Peyer's patch (tissue), 4 donors: ENCODE measurements at regions not wholly inside any gene's neighbourhood (a gene's known extent, or its start where the extent isn't known, plus 50 kb on each side); places are given as distances from the start of the nearest gene placed in this dataset.

Experiments
- DNase-seq, 3 donors: peaks; one replicate each; pipeline ENCODE4 v3.0.0-alpha.2; 2017 to 2019
- H3K27ac ChIP-seq, 4 donors: fragments of 200-600 bp; sonication (generic); one replicate each; pipeline ENCODE4 v1.5.1; 2016 to 2019
- H3K27me3 ChIP-seq, 2 donors: fragments of 200-600 bp; sonication (generic); one replicate each; pipeline ENCODE4 v1.5.1; 2019
- H3K36me3 ChIP-seq, 3 donors: fragments of 200-600 bp; sonication (generic); one replicate each; pipeline ENCODE4 v1.5.1; 2016 to 2019
- H3K4me1 ChIP-seq, 4 donors: fragments of 200-600 bp; sonication (generic); one replicate each; pipeline ENCODE4 v1.5.1; 2016 to 2019
- H3K4me3 ChIP-seq, 4 donors: fragments of 200-600 bp; sonication (generic); 1 replicate in 3 of 4; 2 replicates in 1 of 4; pipeline ENCODE4 v1.5.1; 2016 to 2019; ENCODE audit warnings: mild to moderate bottlenecking in 1 of 4
- H3K9me3 ChIP-seq, 4 donors: fragments of 200-600 bp; sonication (generic); one replicate each; pipeline ENCODE4 v1.5.1; 2016 to 2019; ENCODE audit warnings: mild to moderate bottlenecking in 1 of 4
- POLR2A ChIP-seq, 2 donors: fragments of 450-650 bp; IDR thresholded peaks; one replicate each; pipeline ENCODE4 v1.5.1; 2017; ENCODE audit warnings: antibody characterized with exemption in 2 of 2, mild to moderate bottlenecking in 2 of 2, moderate library complexity in 2 of 2
- TF ChIP-seq, protein P1 (sequence below), 6 experiments: fragments of 450-650 bp in 4 of 6; fragments of 200-600 bp in 2 of 6; sonication (generic) in 1 of 6; IDR thresholded peaks; one replicate each; pipeline ENCODE4 v1.5.1; 2017 to 2019; ENCODE audit warnings: antibody characterized with exemption in 6 of 6, mild to moderate bottlenecking in 3 of 6, moderate library complexity in 1 of 6

GRCh38 chr2:220648628-220649027 is 923.5 kb downstream of the EPHA4 start:
- no peak for TF ChIP-seq POLR2A (IDR thresholded peaks at IDR 0.05)
- TF ChIP-seq, protein P1, sequence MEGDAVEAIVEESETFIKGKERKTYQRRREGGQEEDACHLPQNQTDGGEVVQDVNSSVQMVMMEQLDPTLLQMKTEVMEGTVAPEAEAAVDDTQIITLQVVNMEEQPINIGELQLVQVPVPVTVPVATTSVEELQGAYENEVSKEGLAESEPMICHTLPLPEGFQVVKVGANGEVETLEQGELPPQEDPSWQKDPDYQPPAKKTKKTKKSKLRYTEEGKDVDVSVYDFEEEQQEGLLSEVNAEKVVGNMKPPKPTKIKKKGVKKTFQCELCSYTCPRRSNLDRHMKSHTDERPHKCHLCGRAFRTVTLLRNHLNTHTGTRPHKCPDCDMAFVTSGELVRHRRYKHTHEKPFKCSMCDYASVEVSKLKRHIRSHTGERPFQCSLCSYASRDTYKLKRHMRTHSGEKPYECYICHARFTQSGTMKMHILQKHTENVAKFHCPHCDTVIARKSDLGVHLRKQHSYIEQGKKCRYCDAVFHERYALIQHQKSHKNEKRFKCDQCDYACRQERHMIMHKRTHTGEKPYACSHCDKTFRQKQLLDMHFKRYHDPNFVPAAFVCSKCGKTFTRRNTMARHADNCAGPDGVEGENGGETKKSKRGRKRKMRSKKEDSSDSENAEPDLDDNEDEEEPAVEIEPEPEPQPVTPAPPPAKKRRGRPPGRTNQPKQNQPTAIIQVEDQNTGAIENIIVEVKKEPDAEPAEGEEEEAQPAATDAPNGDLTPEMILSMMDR (IDR thresholded peaks at IDR 0.05): no peak
- Histone ChIP-seq H3K4me1 (no peaks in the 10 kb centered on the region), H3K4me3 (no peak overlapping the region), H3K27ac (no peak overlapping the region), H3K36me3 (no peaks in the 10 kb centered on the region), H3K9me3 (no peaks in the 10 kb centered on the region), H3K27me3 (no peaks in the 10 kb centered on the region)
- no peak for DNase-seq

DNA sequence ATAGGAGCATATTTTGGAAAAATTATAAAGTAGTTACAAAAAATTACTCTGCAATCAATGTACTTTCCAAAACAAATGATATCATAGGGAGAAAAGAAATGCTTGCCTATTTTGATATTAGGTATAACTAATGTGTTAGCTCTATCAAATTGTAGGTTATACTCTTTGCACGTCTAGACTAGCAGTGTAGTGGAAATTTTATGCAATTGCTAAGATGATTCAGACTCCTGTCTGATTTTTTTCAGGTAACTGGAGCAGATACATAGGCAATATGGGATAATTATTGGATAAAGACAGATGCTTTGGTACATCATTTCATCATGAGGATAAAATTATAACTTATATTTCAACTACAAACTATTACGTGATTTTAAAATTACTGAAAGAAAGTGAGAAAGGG is 918.3 kb downstream of the EPHA4 start:
- no peak for DNase-seq
- Histone ChIP-seq H3K4me3 (no peak overlapping the region), H3K27me3 (no peaks in the 10 kb centered on the region), H3K4me1 (no peaks in the 10 kb centered on the region), H3K9me3 (no peaks in the 10 kb centered on the region), H3K27ac (no peak overlapping the region), H3K36me3 (no peaks in the 10 kb centered on the region)
- TF ChIP-seq, protein P1 (IDR thresholded peaks at IDR 0.05): no peak
- no peak for TF ChIP-seq POLR2A (IDR thresholded peaks at IDR 0.05)

DNA sequence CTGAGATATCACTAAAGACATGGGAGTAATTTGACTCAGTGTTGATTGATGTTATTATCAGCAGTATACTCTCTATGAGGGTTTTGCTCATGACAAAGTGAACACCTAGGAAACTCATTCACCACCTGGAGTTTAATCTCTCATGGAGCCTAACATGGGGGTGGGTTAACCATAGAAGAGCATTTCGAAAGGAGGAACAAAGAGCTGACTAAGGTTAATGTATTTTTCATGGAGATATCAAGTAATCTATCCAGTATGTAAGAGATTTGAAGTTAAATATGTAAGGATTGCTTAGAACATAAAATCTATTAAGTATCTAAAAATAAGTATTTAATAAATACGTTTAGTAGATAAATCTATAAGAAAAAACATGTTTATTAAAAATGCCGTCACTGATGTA is 917.8 kb downstream of the EPHA4 start:
- Histone ChIP-seq H3K36me3 (no peaks in the 10 kb centered on the region), H3K4me3 (no peak overlapping the region), H3K27ac (no peak overlapping the region), H3K27me3 (no peaks in the 10 kb centered on the region), H3K9me3 (no peaks in the 10 kb centered on the region), H3K4me1 (no peaks in the 10 kb centered on the region)
- no peak for TF ChIP-seq POLR2A (IDR thresholded peaks at IDR 0.05)
- TF ChIP-seq, protein P1 (IDR thresholded peaks at IDR 0.05): no peak
- DNase-seq: no peak

DNA sequence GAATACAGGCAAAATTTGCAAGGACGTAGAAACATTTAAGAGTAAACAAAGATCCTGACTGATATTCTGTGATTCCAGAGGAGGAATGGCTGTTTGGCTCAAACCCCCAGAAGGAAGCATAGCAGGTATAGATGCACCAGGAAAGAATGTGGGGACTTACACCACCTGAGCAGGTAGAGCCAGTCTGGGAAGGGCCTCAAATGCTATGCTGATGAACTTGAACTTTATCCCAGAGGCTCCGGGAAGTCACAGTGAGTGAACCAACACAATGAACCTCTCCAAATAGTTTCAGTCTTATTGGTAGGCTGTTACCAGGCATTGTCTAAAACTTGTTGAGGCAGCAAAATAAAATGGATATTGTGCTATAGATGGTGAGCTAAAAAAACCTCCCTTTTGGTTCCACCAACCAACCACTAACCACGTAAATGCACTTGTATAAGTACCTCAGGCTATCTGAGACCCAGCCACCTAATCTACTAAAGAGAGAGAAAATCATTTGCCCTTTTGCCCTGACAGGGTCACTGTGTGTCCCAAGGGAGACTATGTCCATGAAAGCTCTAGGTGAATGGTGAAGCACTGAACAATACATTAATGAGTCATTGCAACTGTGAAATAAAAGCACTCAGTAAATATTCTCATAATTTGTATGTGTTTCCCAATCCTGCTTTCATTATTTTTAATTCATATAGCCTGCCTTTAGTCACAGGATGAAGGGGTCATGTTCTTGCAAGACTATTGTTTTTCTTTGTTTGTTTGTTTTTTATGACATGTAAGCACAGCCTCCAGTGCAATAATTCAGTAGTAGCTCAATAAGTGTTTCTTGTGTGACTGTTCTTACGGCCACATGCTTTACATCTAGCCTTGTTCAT is 911.6 kb downstream of the EPHA4 start:
- H3K9me3 ChIP-seq: no peaks in the 10 kb centered on the region
- TF ChIP-seq, protein P1 (IDR thresholded peaks at IDR 0.05): no peak
- no peak for TF ChIP-seq POLR2A (IDR thresholded peaks at IDR 0.05)
- no peak overlapping the region for H3K4me3 ChIP-seq
- no peaks in the 10 kb centered on the region for H3K36me3 ChIP-seq
- H3K27ac ChIP-seq: no peak overlapping the region
- no peak for DNase-seq
- no peaks in the 10 kb centered on the region for H3K4me1 ChIP-seq
- H3K27me3 ChIP-seq: no peaks in the 10 kb centered on the region

DNA sequence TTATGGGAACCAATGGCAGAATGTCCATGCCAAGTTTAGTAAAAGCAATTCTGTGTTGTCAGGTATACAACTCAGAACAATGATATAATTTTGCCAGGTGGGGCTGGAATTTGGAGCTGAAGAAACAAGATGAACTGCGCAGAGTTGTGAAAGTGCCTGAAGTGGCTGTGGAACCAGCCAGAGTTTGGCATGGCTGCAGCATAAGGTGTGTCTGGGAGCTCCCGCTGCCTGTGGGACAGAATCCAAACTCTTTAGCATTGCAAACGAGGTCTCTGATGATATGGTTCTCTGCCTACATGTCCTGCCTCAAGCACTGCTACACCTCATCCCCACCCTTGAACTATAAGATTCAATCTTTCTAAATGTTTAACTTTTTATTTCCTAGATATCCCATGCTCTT is 909.7 kb downstream of the EPHA4 start:
- TF ChIP-seq POLR2A (IDR thresholded peaks at IDR 0.05): no peak
- TF ChIP-seq, protein P1 (IDR thresholded peaks at IDR 0.05): no peak
- DNase-seq: no peak

More for the DNA sequence above, 909.7 kb downstream of the EPHA4 start:
- no peaks in the 10 kb centered on the region for H3K27me3 ChIP-seq
- H3K4me3 ChIP-seq: no peak overlapping the region
- H3K9me3 ChIP-seq: no peaks in the 10 kb centered on the region
- no peaks in the 10 kb centered on the region for H3K36me3 ChIP-seq
- H3K4me1 ChIP-seq: no peaks in the 10 kb centered on the region
- no peak overlapping the region for H3K27ac ChIP-seq
